Peyer's patch (tissue), 4 donors: ENCODE measurements at regions not wholly inside any gene's neighbourhood (a gene's known extent, or its start where the extent isn't known, plus 50 kb on each side); places are given as distances from the start of the nearest gene placed in this dataset.

Experiments
- POLR2A ChIP-seq, 2 donors: fragments of 450-650 bp; IDR thresholded peaks; one replicate each; pipeline ENCODE4 v1.5.1; 2017; ENCODE audit warnings: antibody characterized with exemption in 2 of 2, mild to moderate bottlenecking in 2 of 2, moderate library complexity in 2 of 2
- TF ChIP-seq, protein P1 (sequence below), 6 experiments: fragments of 450-650 bp in 4 of 6; fragments of 200-600 bp in 2 of 6; sonication (generic) in 1 of 6; IDR thresholded peaks; one replicate each; pipeline ENCODE4 v1.5.1; 2017 to 2019; ENCODE audit warnings: antibody characterized with exemption in 6 of 6, mild to moderate bottlenecking in 3 of 6, moderate library complexity in 1 of 6

DNA sequence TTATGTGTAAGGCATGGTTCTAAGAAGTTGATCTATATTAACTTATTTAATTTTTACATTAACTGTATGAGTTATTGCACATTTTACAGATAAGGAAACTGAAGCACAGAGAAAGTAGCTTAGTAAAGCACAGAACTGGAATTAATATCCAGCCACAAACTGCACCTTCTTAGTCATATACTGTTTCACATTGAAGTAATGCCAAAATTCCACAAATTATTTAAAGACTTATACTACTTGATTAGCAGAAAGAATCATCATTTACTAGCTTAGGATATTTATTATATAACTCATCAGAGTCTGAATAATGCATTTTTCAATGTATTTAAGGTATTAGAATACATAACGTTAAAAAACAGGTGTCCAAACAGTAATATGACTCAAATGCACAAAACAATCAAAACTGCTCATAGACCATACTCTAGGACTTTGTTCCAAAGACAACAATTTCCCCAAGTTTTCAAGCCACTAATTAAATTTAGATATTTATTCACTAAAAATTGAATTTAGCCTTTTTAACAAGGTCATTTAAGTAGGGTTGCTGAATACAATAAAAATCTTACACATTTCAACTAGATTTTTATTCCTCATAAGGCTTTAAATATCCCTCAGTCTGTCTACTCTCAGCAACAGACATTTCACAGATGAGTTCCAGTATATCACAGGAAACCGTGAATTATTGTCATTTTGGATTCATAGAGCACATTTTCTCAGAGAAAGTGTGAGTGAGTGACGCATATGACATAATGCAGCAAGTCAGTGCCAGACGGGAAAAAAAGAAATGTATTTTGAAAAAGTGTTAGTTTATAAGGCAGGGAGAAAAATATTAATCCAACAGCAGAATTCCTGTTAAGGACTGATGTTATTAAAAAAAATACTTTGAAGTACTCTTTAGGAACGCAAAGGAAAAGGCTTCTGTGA, 782.5 kb downstream of the TMTC2 start:
- TF ChIP-seq, protein P1, sequence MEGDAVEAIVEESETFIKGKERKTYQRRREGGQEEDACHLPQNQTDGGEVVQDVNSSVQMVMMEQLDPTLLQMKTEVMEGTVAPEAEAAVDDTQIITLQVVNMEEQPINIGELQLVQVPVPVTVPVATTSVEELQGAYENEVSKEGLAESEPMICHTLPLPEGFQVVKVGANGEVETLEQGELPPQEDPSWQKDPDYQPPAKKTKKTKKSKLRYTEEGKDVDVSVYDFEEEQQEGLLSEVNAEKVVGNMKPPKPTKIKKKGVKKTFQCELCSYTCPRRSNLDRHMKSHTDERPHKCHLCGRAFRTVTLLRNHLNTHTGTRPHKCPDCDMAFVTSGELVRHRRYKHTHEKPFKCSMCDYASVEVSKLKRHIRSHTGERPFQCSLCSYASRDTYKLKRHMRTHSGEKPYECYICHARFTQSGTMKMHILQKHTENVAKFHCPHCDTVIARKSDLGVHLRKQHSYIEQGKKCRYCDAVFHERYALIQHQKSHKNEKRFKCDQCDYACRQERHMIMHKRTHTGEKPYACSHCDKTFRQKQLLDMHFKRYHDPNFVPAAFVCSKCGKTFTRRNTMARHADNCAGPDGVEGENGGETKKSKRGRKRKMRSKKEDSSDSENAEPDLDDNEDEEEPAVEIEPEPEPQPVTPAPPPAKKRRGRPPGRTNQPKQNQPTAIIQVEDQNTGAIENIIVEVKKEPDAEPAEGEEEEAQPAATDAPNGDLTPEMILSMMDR (IDR thresholded peaks at IDR 0.05), result no peak
- TF ChIP-seq POLR2A (IDR thresholded peaks at IDR 0.05), result no peak
